Thyroid gland (tissue), 4 donors: ENCODE measurements at regions not wholly inside any gene's neighbourhood (a gene's known extent, or its start where the extent isn't known, plus 50 kb on each side); places are given as distances from the start of the nearest gene placed in this dataset.

ENCODE experiments used
- DNase-seq, 2 donors: peaks; one replicate each; pipeline ENCODE4 v3.0.0-alpha.2; 2019
- H3K27ac ChIP-seq, 3 donors: fragments of 200-600 bp; sonication (generic); 1 replicate in 2 of 3; 2 replicates in 1 of 3; pipeline ENCODE4 v1.5.1; 2016 to 2019; ENCODE audit warnings: mild to moderate bottlenecking in 1 of 3, moderate library complexity in 1 of 3
- H3K27me3 ChIP-seq: fragments of 200-600 bp; sonication (generic); one replicate; pipeline ENCODE4 v1.5.1; 2019
- H3K36me3 ChIP-seq, 2 donors: fragments of 200-600 bp; sonication (generic); one replicate each; pipeline ENCODE4 v1.5.1; 2016 to 2019
- H3K4me1 ChIP-seq, 2 donors: fragments of 200-600 bp; sonication (generic); one replicate each; pipeline ENCODE4 v1.5.1; 2017 to 2019
- H3K4me3 ChIP-seq, 3 donors: fragments of 200-600 bp; sonication (generic); replicated peaks in 1 of 3; 1 replicate in 2 of 3; 2 replicates in 1 of 3; pipeline ENCODE4 v1.5.1; 2016; ENCODE audit warnings: mild to moderate bottlenecking in 1 of 3
- H3K9me3 ChIP-seq: fragments of 200-600 bp; sonication (generic); one replicate; pipeline ENCODE4 v1.5.1; 2017
- POLR2A ChIP-seq, 2 donors: fragments of 450-650 bp; IDR thresholded peaks; one replicate each; pipeline ENCODE4 v1.6.1; 2017; ENCODE audit warnings: antibody characterized with exemption in 2 of 2, mild to moderate bottlenecking in 2 of 2, moderate library complexity in 1 of 2
- WGBS, 2 donors: methylation state at CpG; one replicate each; pipeline ENCODE4 v1.1.5; 2017; 5-methylcytosine and 5-hydroxymethylcytosine counted together
- intact Hi-C: fragments of 100-400 bp; cut with DNase I; formaldehyde crosslinking; loops from one replicate; pipeline ENCODE4 v1.15.1; 2023
- TF ChIP-seq, protein P1 (sequence below), 6 experiments: fragments of 200-600 bp in 3 of 6; fragments of 450-650 bp in 3 of 6; sonication (generic) in 3 of 6; IDR thresholded peaks; one replicate each; pipeline ENCODE4 v1.5.1; 2016 to 2019; ENCODE audit warnings: antibody characterized with exemption in 6 of 6, mild to moderate bottlenecking in 2 of 6, inconsistent platforms in 1 of 6, moderate library complexity in 1 of 6

DNA sequence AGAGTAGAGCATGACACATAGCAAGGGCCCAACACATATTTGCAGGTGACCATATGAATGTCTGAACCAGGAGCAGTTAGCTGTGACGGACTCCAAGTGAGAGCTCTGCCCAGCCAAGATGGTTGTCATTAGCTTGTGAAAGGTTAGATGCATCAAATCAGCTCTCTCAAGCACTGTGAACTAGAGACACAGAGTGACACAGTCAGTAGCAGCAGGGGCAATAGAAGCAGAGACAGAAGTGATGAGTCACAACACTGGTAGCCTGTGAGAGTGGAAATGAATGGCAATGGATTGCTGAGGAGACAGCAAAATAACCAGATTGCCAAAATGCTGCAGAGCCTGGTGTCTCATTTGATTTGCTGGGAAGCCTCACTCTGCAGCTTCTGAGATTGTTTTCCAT is 558.9 kb downstream of the PKHD1 start:
- no peak for DNase-seq
- H3K4me3 ChIP-seq, result no peak overlapping the region
- H3K4me1 ChIP-seq, result no peaks in the 10 kb centered on the region
- no peaks in the 10 kb centered on the region for H3K9me3 ChIP-seq
- no peaks in the 10 kb centered on the region for H3K36me3 ChIP-seq
- no peak overlapping the region for H3K27ac ChIP-seq
- WGBS, 2 donors, result 67 to 75% methylated on average over 1 of the region's 1 CpG
- intact Hi-C loops, result no loop called here
- TF ChIP-seq POLR2A (IDR thresholded peaks at IDR 0.05), result no peak
- TF ChIP-seq, protein P1, sequence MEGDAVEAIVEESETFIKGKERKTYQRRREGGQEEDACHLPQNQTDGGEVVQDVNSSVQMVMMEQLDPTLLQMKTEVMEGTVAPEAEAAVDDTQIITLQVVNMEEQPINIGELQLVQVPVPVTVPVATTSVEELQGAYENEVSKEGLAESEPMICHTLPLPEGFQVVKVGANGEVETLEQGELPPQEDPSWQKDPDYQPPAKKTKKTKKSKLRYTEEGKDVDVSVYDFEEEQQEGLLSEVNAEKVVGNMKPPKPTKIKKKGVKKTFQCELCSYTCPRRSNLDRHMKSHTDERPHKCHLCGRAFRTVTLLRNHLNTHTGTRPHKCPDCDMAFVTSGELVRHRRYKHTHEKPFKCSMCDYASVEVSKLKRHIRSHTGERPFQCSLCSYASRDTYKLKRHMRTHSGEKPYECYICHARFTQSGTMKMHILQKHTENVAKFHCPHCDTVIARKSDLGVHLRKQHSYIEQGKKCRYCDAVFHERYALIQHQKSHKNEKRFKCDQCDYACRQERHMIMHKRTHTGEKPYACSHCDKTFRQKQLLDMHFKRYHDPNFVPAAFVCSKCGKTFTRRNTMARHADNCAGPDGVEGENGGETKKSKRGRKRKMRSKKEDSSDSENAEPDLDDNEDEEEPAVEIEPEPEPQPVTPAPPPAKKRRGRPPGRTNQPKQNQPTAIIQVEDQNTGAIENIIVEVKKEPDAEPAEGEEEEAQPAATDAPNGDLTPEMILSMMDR (IDR thresholded peaks at IDR 0.05), result no peak
- H3K27me3 ChIP-seq, result no peaks in the 10 kb centered on the region

DNA sequence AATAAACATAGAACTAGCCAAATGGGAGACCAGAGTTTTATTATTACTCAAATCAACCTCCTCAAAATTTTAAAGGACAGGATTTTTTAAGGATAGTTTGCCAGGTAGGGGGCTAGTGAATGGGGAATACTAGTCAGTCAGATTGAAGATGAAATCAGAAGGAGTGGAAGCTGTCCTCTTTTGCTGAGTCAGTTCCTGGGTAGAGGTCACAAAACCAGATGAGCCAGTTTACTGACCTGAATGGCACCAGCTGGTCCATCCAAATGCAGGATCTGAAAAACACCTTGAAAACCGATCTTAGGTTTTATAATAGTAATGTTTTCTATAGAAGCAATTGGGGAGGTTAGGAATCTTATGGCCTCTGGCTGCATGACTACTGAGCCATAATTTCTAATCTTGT is 558.2 kb downstream of the PKHD1 start:
- Histone ChIP-seq H3K36me3 (no peaks in the 10 kb centered on the region), H3K27ac (no peak overlapping the region), H3K27me3 (no peaks in the 10 kb centered on the region), H3K4me1 (no peaks in the 10 kb centered on the region), H3K4me3 (no peak overlapping the region), H3K9me3 (no peaks in the 10 kb centered on the region)
- intact Hi-C loops, result no loop called here
- WGBS, 2 donors, result 88 to 96% methylated on average over 1 of the region's 1 CpG
- TF ChIP-seq POLR2A (IDR thresholded peaks at IDR 0.05), result no peak
- TF ChIP-seq, protein P1 (IDR thresholded peaks at IDR 0.05), result no peak
- DNase-seq, result no peak

DNA sequence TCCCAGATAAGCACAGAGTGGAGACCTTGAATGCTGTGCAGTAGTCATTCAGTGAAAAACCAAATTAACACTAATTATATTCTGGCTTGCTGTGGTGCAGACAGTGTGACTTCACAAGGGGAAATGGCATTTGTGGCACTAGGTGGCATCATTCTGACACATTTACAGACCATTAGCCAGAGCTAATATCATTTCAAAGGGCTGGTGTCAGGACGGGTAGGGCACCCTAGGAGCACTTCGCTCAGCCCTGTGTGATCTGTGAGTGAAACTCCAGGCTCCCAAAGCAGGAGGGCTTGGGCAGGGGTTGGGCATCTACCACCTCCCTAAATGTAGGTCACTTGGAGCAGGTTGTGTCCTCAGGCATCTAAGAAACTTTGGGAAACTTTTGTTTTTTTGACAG is 555.8 kb downstream of the PKHD1 start:
- Histone ChIP-seq H3K27ac (no peak overlapping the region), H3K4me3 (no peak overlapping the region), H3K27me3 (no peaks in the 10 kb centered on the region), H3K4me1 (no peaks in the 10 kb centered on the region), H3K36me3 (no peaks in the 10 kb centered on the region), H3K9me3 (no peaks in the 10 kb centered on the region)
- intact Hi-C loops, result no loop called here
- DNase-seq, result no peak
- TF ChIP-seq POLR2A (IDR thresholded peaks at IDR 0.05), result no peak
- TF ChIP-seq, protein P1 (IDR thresholded peaks at IDR 0.05), result no peak
- 50 to 66% methylated on average over 2 of the region's 2 CpGs for WGBS, 2 donors

DNA sequence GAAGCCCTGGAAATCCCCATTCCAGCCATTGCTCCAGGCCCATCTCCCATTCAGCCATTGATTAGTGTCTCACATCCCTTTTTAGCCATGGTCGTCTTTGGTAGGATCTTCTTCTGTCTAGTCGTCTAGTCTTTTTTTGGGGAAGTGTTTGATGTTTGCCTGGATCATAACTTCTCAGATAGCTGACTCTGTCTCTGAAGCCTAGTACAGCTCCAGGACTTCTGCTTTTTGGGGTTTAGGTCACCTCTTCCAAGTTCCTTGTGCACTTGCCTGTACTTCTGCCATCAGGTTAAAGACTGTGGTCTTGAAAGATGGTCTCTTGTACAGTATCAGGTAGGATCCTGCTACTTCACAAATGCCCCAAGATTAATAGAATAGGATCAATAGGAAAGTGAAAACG is 553.5 kb downstream of the PKHD1 start:
- Histone ChIP-seq H3K27me3 (no peaks in the 10 kb centered on the region), H3K4me3 (no peak overlapping the region), H3K27ac (no peak overlapping the region), H3K36me3 (no peaks in the 10 kb centered on the region), H3K9me3 (no peaks in the 10 kb centered on the region), H3K4me1 (no peaks in the 10 kb centered on the region)
- DNase-seq, result no peak
- intact Hi-C loops, result no loop called here
- TF ChIP-seq POLR2A (IDR thresholded peaks at IDR 0.05), result no peak
- TF ChIP-seq, protein P1 (IDR thresholded peaks at IDR 0.05), result no peak
- WGBS, 2 donors, result 83 to 85% methylated on average over 3 of the region's 3 CpGs

DNA sequence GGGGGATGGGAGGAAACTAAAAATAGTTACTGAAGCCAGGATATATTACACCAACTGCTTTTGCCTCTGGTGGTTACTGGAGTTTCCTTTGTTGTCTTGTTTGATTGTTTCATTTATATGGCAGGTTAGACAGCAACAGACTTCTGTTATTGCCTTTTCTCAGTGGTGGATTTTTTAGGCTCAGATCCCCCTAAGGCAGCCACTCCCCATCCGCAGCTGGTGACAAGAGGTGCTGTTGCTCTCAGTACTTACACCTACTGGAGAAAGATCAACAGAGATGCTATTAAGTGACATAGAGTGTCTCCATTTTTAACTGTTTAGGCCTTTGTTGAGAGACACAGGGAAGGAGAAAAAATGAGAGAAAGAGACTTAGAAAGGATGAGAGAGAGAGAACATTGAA is 552.1 kb downstream of the PKHD1 start:
- no peak for DNase-seq
- H3K27me3 ChIP-seq, result no peaks in the 10 kb centered on the region
- H3K36me3 ChIP-seq, result no peaks in the 10 kb centered on the region
- no peaks in the 10 kb centered on the region for H3K4me1 ChIP-seq
- no peak overlapping the region for H3K27ac ChIP-seq
- 4 to 22% methylated on average over 1 of the region's 1 CpG for WGBS, 2 donors
- TF ChIP-seq, protein P1 (IDR thresholded peaks at IDR 0.05), result no peak
- no peak for TF ChIP-seq POLR2A (IDR thresholded peaks at IDR 0.05)
- no peak overlapping the region for H3K4me3 ChIP-seq
- intact Hi-C loops, result no loop called here
- no peaks in the 10 kb centered on the region for H3K9me3 ChIP-seq
